ENCODE measurements at regions not wholly inside any gene's neighbourhood (a gene's known extent, or its start where the extent isn't known, plus 50 kb on each side); places are given as distances from the start of the nearest gene placed in this dataset.

- no peak overlapping the region for H3K27ac ChIP-seq
- TF ChIP-seq CTCF (IDR thresholded peaks at IDR 0.05) (no peak), POLR2A (IDR thresholded peaks at IDR 0.05) (no peak)
- H3K4me3 ChIP-seq (replicated peaks in 1 of 3) = no peak overlapping the region
- no peaks in the 10 kb centered on the region for H3K36me3 ChIP-seq
- no peaks in the 10 kb centered on the region for H3K9me3 ChIP-seq
- DNase-seq = no peak
- intact Hi-C loops (cut with DNase I) = no loop called here
- no peaks in the 10 kb centered on the region for H3K27me3 ChIP-seq
- no peaks in the 10 kb centered on the region for H3K4me1 ChIP-seq
- WGBS, 2 donors = 78 to 86% methylated on average over 4 to 5 of the region's 5 CpGs
Observed at GRCh38 chr5:170442391-170442790, 53.2 kb upstream of the KCNMB1 start.

- H3K27ac ChIP-seq = no peak overlapping the region
Observed at GRCh38 chr5:170441393-170441784, 52.2 kb upstream of the KCNMB1 start.

GRCh38 chr5:170440771-170441392 is 51.7 kb upstream of the KCNMB1 start:
- H3K4me3 ChIP-seq (replicated peaks in 1 of 3) = no peak overlapping the region
- WGBS, 2 donors = 94 to 95% methylated on average over 9 of the region's 9 CpGs
- intact Hi-C loops (cut with DNase I) = no loop called here
- no peaks in the 10 kb centered on the region for H3K27me3 ChIP-seq
- no peaks in the 10 kb centered on the region for H3K9me3 ChIP-seq
- H3K4me1 ChIP-seq = no peaks in the 10 kb centered on the region
- TF ChIP-seq POLR2A (IDR thresholded peaks at IDR 0.05) (no peak), CTCF (IDR thresholded peaks at IDR 0.05) (no peak)
- no peaks in the 10 kb centered on the region for H3K36me3 ChIP-seq
- no peak for DNase-seq
- H3K27ac ChIP-seq = no peak overlapping the region

More at GRCh38 chr5:170441393-170441784, 52.2 kb upstream of the KCNMB1 start:
- H3K9me3 ChIP-seq = no peaks in the 10 kb centered on the region
- no peak overlapping the region for H3K4me3 ChIP-seq (replicated peaks in 1 of 3)
- WGBS, 2 donors = 92 to 97% methylated on average over 9 to 10 of the region's 10 CpGs
- no peak for TF ChIP-seq CTCF (IDR thresholded peaks at IDR 0.05)
- intact Hi-C loops (cut with DNase I) = no loop called here
- H3K4me1 ChIP-seq = no peaks in the 10 kb centered on the region
- no peak for DNase-seq
- no peaks in the 10 kb centered on the region for H3K27me3 ChIP-seq
- no peaks in the 10 kb centered on the region for H3K36me3 ChIP-seq

- WGBS, 2 donors = 94 to 97% methylated on average over 8 of the region's 8 CpGs
- Histone ChIP-seq H3K27me3 (no peaks in the 10 kb centered on the region), H3K27ac (no peak overlapping the region), H3K4me1 (no peaks in the 10 kb centered on the region), H3K36me3 (no peaks in the 10 kb centered on the region), H3K4me3 (replicated peaks in 1 of 3) (no peak overlapping the region), H3K9me3 (no peaks in the 10 kb centered on the region)
- no peak for TF ChIP-seq POLR2A (IDR thresholded peaks at IDR 0.05)
- TF ChIP-seq CTCF (IDR thresholded peaks at IDR 0.05) = no peak
- DNase-seq = no peak
- intact Hi-C loops (cut with DNase I) = no loop called here
Observed at GRCh38 chr5:170439944-170440269, 50.7 kb upstream of the KCNMB1 start.

- TF ChIP-seq POLR2A (IDR thresholded peaks at IDR 0.05) (no peak), CTCF (IDR thresholded peaks at IDR 0.05) (no peak)
- H3K9me3 ChIP-seq = no peaks in the 10 kb centered on the region
- intact Hi-C loops (cut with DNase I) = no loop called here
- H3K4me1 ChIP-seq = no peaks in the 10 kb centered on the region
- DNase-seq = peak; percentile 71 to 74
- WGBS, 2 donors = 56 to 58% methylated on average over 9 to 11 of the region's 15 CpGs
- no peak overlapping the region for H3K27ac ChIP-seq
- H3K4me3 ChIP-seq (replicated peaks in 1 of 3) = no peak overlapping the region
- no peaks in the 10 kb centered on the region for H3K27me3 ChIP-seq
- no peaks in the 10 kb centered on the region for H3K36me3 ChIP-seq
Observed at GRCh38 chr5:170439223-170439943, 50.2 kb upstream of the KCNMB1 start.

Data from thyroid gland (tissue), 4 donors.